Hepatocyte (in vitro differentiated cells): ENCODE measurements at regions not wholly inside any gene's neighbourhood (a gene's known extent, or its start where the extent isn't known, plus 50 kb on each side); places are given as distances from the start of the nearest gene placed in this dataset.

Experiments
- CTCF ChIP-seq: fragments of 200-600 bp; sonication (generic); IDR thresholded peaks from 2 replicates; pipeline ENCODE4 v1.5.1; 2016; ENCODE audit warnings: antibody characterized with exemption, mild to moderate bottlenecking; ENCODE audit not compliant: poor library complexity
- EZH2phosphoT487 ChIP-seq: fragments of 200-600 bp; sonication (generic); IDR thresholded peaks from one replicate; pipeline ENCODE4 v1.6.1; 2018; ENCODE audit warnings: antibody characterized with exemption, mild to moderate bottlenecking, low read depth, moderate library complexity; ENCODE audit not compliant: unreplicated experiment, severe bottlenecking

GRCh38 chr4:38491854-38492478 is 172.0 kb upstream of the KLF3 start:
- TF ChIP-seq CTCF (no peak), EZH2phosphoT487 (no peak)
